Prostate gland (tissue), 2 donors: ENCODE measurements at regions not wholly inside any gene's neighbourhood (a gene's known extent, or its start where the extent isn't known, plus 50 kb on each side); places are given as distances from the start of the nearest gene placed in this dataset.

ENCODE experiments used
- DNase-seq: peaks from one replicate; pipeline ENCODE4 v3.0.0-alpha.2; 2019; ENCODE audit warnings: low spot score
- H3K27ac ChIP-seq, 2 donors: fragments of 200-600 bp; sonication (generic); 2 replicates each; pipeline ENCODE4 v1.5.1; 2017 to 2019
- H3K27me3 ChIP-seq: fragments of 200-600 bp; sonication (generic); replicated peaks from 2 replicates; pipeline ENCODE4 v1.5.1; 2019; ENCODE audit not compliant: insufficient read depth
- H3K36me3 ChIP-seq, 2 donors: fragments of 200-600 bp; sonication (generic); 1 replicate in 1 of 2; 2 replicates in 1 of 2; pipeline versions ENCODE4 v1.5.1 to v1.8.1; 2017 to 2019
- H3K4me1 ChIP-seq: fragments of 200-600 bp; sonication (generic); replicated peaks from 2 replicates; pipeline ENCODE4 v1.5.1; 2019
- H3K4me3 ChIP-seq, 2 donors: fragments of 200-600 bp; sonication (generic); 2 replicates each; pipeline ENCODE4 v1.5.1; 2017 to 2019
- H3K9me3 ChIP-seq: fragments of 200-600 bp; sonication (generic); 2 replicates; pipeline ENCODE4 v1.5.1; 2017
- POLR2A ChIP-seq: fragments of 450-650 bp; IDR thresholded peaks from one replicate; pipeline ENCODE4 v1.6.1; 2016; ENCODE audit warnings: antibody characterized with exemption, mild to moderate bottlenecking
- POLR2AphosphoS5 ChIP-seq: sonication (generic); formaldehyde crosslinking; IDR thresholded peaks from one replicate; pipeline ENCODE4 v1.6.1; 2017; ENCODE audit warnings: antibody characterized with exemption
- WGBS: methylation state at CpG from one replicate; pipeline ENCODE4 v1.1.5; 2018; 5-methylcytosine and 5-hydroxymethylcytosine counted together
- intact Hi-C: fragments of 100-400 bp; cut with DNase I; formaldehyde crosslinking; loops from one replicate; pipeline ENCODE4 v1.14.2; 2022
- TF ChIP-seq, protein P1 (sequence below), 4 experiments: fragments of 200-600 bp in 2 of 4; fragments of 450-650 bp in 2 of 4; sonication (generic) in 2 of 4; IDR thresholded peaks; 1 replicate in 3 of 4; 2 replicates in 1 of 4; pipeline ENCODE4 v1.5.1; 2016 to 2019; ENCODE audit warnings: antibody characterized with exemption in 4 of 4, mild to moderate bottlenecking in 2 of 4, moderate library complexity in 2 of 4

DNA sequence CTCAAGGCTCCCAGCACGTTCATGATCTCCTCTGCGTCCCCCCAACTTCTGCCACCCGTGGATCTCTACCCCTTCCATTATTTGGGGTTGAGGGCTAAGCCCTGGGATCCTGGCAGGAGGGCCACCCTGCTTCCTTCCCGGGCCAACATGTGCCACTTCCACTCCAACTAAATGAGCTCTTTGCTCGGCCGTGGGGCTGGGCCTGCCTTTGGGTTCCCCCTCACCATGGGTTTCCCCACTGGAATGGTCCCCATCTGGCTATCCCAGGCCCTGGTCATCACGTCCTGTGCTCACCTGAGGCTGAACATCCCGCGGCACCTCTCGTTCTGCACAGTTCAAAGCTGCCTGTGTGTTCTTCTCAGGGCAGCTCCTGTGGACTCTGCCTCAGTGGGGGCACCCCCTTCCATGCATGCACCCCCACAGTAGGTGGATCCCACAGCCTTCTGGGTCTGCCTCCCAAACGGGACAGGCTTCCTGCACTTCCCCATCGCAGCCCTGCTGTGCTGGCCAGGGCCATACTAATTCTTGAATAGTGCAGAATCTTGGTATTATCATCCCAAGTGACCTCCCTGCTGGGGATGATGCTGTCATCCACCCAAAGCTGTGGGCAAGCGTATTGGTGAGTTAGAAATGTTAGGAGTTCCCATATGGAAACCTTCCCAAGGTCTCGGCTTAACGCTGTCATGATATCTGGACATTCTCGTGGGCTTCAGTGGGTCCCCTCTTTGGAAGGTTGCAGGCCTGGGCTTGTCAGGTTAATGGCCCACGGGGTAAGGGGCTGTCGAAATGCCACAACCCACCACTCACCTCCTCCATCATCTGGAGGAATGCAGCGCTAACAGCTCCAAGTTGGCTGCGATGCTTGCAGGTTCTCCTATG is 150.5 kb upstream of the TWIST2 start:
- Histone ChIP-seq H3K27ac (no peak overlapping the region), H3K4me3 (no peak overlapping the region), H3K27me3 (no peaks in the 10 kb centered on the region), H3K4me1 (no peaks in the 10 kb centered on the region), H3K9me3 (no peaks in the 10 kb centered on the region), H3K36me3 (no peaks in the 10 kb centered on the region)
- no peak for DNase-seq
- 87% methylated on average over 20 of the region's 20 CpGs for WGBS
- intact Hi-C loops: no loop called here
- TF ChIP-seq, protein P1, sequence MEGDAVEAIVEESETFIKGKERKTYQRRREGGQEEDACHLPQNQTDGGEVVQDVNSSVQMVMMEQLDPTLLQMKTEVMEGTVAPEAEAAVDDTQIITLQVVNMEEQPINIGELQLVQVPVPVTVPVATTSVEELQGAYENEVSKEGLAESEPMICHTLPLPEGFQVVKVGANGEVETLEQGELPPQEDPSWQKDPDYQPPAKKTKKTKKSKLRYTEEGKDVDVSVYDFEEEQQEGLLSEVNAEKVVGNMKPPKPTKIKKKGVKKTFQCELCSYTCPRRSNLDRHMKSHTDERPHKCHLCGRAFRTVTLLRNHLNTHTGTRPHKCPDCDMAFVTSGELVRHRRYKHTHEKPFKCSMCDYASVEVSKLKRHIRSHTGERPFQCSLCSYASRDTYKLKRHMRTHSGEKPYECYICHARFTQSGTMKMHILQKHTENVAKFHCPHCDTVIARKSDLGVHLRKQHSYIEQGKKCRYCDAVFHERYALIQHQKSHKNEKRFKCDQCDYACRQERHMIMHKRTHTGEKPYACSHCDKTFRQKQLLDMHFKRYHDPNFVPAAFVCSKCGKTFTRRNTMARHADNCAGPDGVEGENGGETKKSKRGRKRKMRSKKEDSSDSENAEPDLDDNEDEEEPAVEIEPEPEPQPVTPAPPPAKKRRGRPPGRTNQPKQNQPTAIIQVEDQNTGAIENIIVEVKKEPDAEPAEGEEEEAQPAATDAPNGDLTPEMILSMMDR (IDR thresholded peaks at IDR 0.05): no peak
- TF ChIP-seq POLR2AphosphoS5 (no peak), POLR2A (no peak)

DNA sequence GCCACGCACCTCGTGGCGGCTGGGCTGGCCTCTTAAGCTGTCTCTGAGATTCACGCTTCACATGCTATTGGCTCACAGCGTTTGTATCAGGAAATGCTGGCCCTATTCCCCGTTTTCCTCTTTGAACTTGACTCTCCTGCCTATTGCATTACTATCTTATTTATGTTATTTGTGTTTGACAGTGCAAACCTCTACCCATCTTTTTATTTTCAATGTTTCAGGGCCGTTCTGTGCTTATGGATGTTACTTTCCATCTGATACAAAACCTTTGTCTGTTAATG is 149.9 kb upstream of the TWIST2 start:
- no peaks in the 10 kb centered on the region for H3K4me1 ChIP-seq
- H3K4me3 ChIP-seq: no peak overlapping the region
- no peak for DNase-seq
- H3K27ac ChIP-seq: no peak overlapping the region
- intact Hi-C loops: no loop called here
- TF ChIP-seq, protein P1 (IDR thresholded peaks at IDR 0.05): no peak
- no peak for TF ChIP-seq POLR2AphosphoS5
- no peak for TF ChIP-seq POLR2A
- no peaks in the 10 kb centered on the region for H3K36me3 ChIP-seq
- H3K9me3 ChIP-seq: no peaks in the 10 kb centered on the region
- 63% methylated on average over 7 of the region's 7 CpGs for WGBS
- H3K27me3 ChIP-seq: no peaks in the 10 kb centered on the region

DNA sequence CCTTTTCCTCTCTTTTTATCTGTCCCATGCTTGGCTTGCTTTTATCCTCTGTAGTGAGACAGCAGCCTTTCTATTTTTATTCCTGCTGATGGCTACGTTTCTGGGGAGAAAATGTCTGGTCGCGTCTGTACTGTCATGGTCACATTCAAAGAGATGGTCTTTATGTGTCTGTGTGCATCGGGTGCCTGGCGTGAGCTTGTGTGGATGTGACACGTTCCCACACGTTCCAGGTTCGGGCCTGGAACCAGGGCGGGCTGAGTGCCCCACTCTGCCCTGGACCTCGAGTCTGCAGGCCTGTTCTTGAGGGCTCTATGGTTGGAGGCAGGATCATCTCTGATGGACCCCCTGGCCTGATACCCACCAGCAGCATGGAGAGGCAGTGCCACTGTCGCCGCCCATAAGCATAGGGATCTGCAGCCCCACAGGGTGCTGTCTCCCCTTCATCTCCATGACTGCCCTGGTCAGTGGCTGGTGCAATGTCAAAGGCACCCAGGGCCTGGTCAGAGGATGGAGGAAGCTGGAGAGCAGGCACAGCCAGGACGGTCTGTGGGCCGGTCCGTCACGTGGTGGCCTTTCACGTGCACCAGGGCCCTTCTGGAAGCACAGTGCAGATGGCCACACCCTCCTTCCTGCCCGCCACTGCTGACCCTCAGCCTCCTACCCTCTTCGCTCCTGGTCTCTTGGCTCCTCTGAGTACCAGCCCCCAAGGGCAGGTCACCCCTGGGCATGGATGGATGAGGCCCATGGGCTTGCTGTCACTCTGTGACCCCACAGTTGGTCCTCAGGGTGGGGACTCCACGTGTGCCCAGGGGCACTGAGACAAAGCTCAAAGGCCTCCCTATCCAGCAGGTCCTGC is 149.2 kb upstream of the TWIST2 start:
- TF ChIP-seq POLR2AphosphoS5: no peak
- TF ChIP-seq POLR2A: no peak
- TF ChIP-seq, protein P1 (IDR thresholded peaks at IDR 0.05): no peak
- H3K9me3 ChIP-seq: no peaks in the 10 kb centered on the region
- no peaks in the 10 kb centered on the region for H3K27me3 ChIP-seq
- no peak for DNase-seq
- intact Hi-C loops: no loop called here
- 85% methylated on average over 20 of the region's 20 CpGs for WGBS
- H3K4me1 ChIP-seq: no peaks in the 10 kb centered on the region
- H3K27ac ChIP-seq: no peak overlapping the region
- H3K36me3 ChIP-seq: no peaks in the 10 kb centered on the region
- no peak overlapping the region for H3K4me3 ChIP-seq

DNA sequence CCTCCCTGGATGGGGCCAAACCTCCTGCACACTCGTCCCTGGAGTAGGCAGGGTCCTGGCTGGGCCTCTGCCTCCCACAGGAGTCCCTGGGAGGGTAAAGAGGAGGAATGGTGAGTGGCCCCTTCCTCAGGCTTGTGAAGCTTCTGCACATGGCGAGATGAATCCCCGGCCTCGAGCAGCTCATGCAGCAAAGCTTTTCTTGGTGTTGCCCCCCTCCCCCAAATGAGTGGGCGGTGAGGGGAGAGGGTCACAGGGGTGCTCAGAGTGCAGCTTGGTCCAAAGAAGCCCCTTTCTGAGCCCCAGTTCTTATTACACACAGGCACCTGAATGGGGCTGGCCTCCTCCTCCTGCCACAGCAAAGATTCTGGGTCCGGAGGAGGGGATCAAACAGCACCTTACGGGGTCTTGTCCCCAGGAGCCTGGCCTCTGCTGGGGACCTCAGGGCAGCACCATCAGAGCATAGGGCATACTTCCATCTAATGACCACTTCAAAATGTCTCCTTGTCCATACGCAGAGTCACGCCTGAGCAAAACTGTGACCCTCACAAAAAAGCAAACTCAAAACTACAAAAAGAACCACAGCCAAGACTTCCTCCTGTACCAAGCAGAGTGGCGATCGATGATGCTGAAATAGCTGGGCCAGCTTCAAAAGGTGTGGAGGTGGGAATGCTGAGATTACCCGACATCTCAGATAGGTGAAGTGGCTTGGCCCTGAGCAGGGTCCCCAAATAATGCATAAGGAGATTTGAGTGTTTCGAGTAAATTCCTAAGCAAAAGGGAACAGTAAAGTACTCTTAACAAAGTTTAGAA is 148.4 kb upstream of the TWIST2 start:
- 98% methylated on average over 13 of the region's 13 CpGs for WGBS
- H3K27me3 ChIP-seq: no peaks in the 10 kb centered on the region
- DNase-seq: no peak
- H3K27ac ChIP-seq: no peak overlapping the region
- TF ChIP-seq POLR2AphosphoS5: no peak
- TF ChIP-seq, protein P1 (IDR thresholded peaks at IDR 0.05): no peak
- no peak for TF ChIP-seq POLR2A
- no peaks in the 10 kb centered on the region for H3K4me1 ChIP-seq
- no peaks in the 10 kb centered on the region for H3K9me3 ChIP-seq
- no peaks in the 10 kb centered on the region for H3K36me3 ChIP-seq
- intact Hi-C loops: no loop called here
- H3K4me3 ChIP-seq: no peak overlapping the region
